IMR-90 (cell line): ENCODE measurements at regions not wholly inside any gene's neighbourhood (a gene's known extent, or its start where the extent isn't known, plus 50 kb on each side); places are given as distances from the start of the nearest gene placed in this dataset.

Experiments used
- ATAC-seq: fragments of 200-7000 bp; cut with Tn5 transposase; 2 replicates; pipeline ENCODE4 v1.9.1; 2020; ENCODE audit warnings: low read depth, mild to moderate bottlenecking, moderate library complexity
- BruUV-seq: library from RNA; stranded (reverse); fragments of 400-500 nt; replicated peaks from 2 replicates; lab custom pipeline; 2021; lab: Mats Ljungman, UMichigan
- CTCF ChIA-PET: fragments of 300-600 bp; formaldehyde crosslinking; extraction: SDS; loops from one replicate; lab custom pipeline; 2021; ENCODE audit warnings: antibody characterized with exemption; lab: Yijun Ruan, JAX
- POLR2A ChIA-PET: fragments of 300-600 bp; sonication (Branson Sonifier 250); formaldehyde crosslinking; loops from one replicate; lab custom pipeline; 2022; ENCODE audit warnings: antibody characterized with exemption; ENCODE audit not compliant: unreplicated experiment; lab: Charles Lee
- DNase-seq: peaks from one replicate; pipeline ENCODE4 v3.0.0; 2013
- H2AFZ ChIP-seq: replicated peaks from 2 replicates; pipeline ENCODE3; 2013; ENCODE audit warnings: low read length, mild to moderate bottlenecking; ENCODE audit not compliant: poor library complexity
- H2AK5ac ChIP-seq: 2 replicates; pipeline ENCODE4 v1.6.1; 2013; ENCODE audit warnings: low read depth, low read length, inconsistent platforms
- H2AK9ac ChIP-seq: replicated peaks from 2 replicates; pipeline ENCODE3; 2013; ENCODE audit warnings: mild to moderate bottlenecking, low read depth, low read length, moderate library complexity; ENCODE audit not compliant: poor library complexity
- H2BK120ac ChIP-seq: 2 replicates; pipeline ENCODE4 v1.6.1; 2013; ENCODE audit warnings: low read depth, low read length, inconsistent platforms
- H2BK15ac ChIP-seq: 3 replicates; pipeline ENCODE4 v1.6.1; 2013; ENCODE audit warnings: low read depth, low read length, inconsistent platforms
- H2BK20ac ChIP-seq: 2 replicates; pipeline ENCODE4 v1.6.1; 2013; ENCODE audit warnings: low read depth, mild to moderate bottlenecking, inconsistent platforms, low read length, moderate library complexity
- H2BK5ac ChIP-seq: 2 replicates; pipeline ENCODE4 v1.6.1; 2013; ENCODE audit warnings: mild to moderate bottlenecking, low read depth, low read length, inconsistent platforms; ENCODE audit not compliant: poor library complexity, severe bottlenecking
- H3K14ac ChIP-seq: replicated peaks from 2 replicates; pipeline ENCODE4 v1.6.1; 2013; ENCODE audit warnings: low read depth, low read length, inconsistent platforms
- H3K18ac ChIP-seq: 2 replicates; pipeline ENCODE4 v1.6.1; 2013; ENCODE audit warnings: low read depth, low read length, control low read depth
- H3K23ac ChIP-seq: 2 replicates; pipeline ENCODE4 v1.6.1; 2013; ENCODE audit warnings: low read depth, low read length, inconsistent platforms
- H3K27ac ChIP-seq: 2 replicates; pipeline ENCODE4 v1.5.1; 2013; ENCODE audit warnings: mild to moderate bottlenecking, control low read depth, low read length; ENCODE audit not compliant: insufficient read depth
- H3K27me3 ChIP-seq: 2 replicates; pipeline ENCODE4 v1.6.1; 2013; ENCODE audit warnings: low read length; ENCODE audit not compliant: control insufficient read depth, insufficient read depth
- H3K36me3 ChIP-seq: 2 replicates; pipeline ENCODE4 v1.6.1; 2013; ENCODE audit warnings: low read length, mixed read lengths; ENCODE audit not compliant: control insufficient read depth, insufficient read depth
- H3K4ac ChIP-seq: 2 replicates; pipeline ENCODE4 v1.6.1; 2013; ENCODE audit warnings: low read depth, low read length, inconsistent platforms
- H3K4me1 ChIP-seq: 2 replicates; pipeline ENCODE4 v1.6.1; 2013; ENCODE audit warnings: low read length, mixed read lengths; ENCODE audit not compliant: control insufficient read depth, insufficient read depth
- H3K4me2 ChIP-seq: 2 replicates; pipeline ENCODE4 v1.6.1; 2013; ENCODE audit warnings: low read depth, mild to moderate bottlenecking, control low read depth, low read length, moderate library complexity
- H3K4me3 ChIP-seq: 2 replicates; pipeline ENCODE4 v1.5.1; 2013; ENCODE audit warnings: low read depth, mild to moderate bottlenecking, control low read depth, low read length, moderate library complexity; ENCODE audit not compliant: insufficient read depth
- H3K56ac ChIP-seq: 2 replicates; pipeline ENCODE4 v1.6.1; 2013; ENCODE audit warnings: low read length, inconsistent platforms; ENCODE audit not compliant: insufficient read depth; ENCODE audit errors: extremely low read depth
- H3K79me1 ChIP-seq, 2 experiments: 2 replicates each; pipeline ENCODE4 v1.6.1; 2013; ENCODE audit warnings: low read length in 2 of 2, inconsistent platforms in 1 of 2, low read depth in 1 of 2
- H3K9ac ChIP-seq: 2 replicates; pipeline ENCODE4 v1.6.1; 2013; ENCODE audit warnings: low read depth, low read length, control low read depth
- H3K9me1 ChIP-seq: 2 replicates; pipeline ENCODE4 v1.6.1; 2013; ENCODE audit warnings: low read length, inconsistent platforms; ENCODE audit not compliant: insufficient read depth
- H3K9me3 ChIP-seq: 2 replicates; pipeline ENCODE4 v1.6.1; 2013; ENCODE audit warnings: low read length; ENCODE audit not compliant: control insufficient read depth, insufficient read depth
- H4K20me1 ChIP-seq: 2 replicates; pipeline ENCODE4 v1.6.1; 2013; ENCODE audit warnings: low read length, inconsistent platforms; ENCODE audit not compliant: insufficient read depth
- H4K5ac ChIP-seq: 2 replicates; pipeline ENCODE4 v1.6.1; 2013; ENCODE audit warnings: mild to moderate bottlenecking, low read depth, low read length, control low read depth
- H4K8ac ChIP-seq, 2 experiments: 2 replicates each; pipeline ENCODE4 v1.6.1; 2013; ENCODE audit warnings: low read depth in 2 of 2, low read length in 2 of 2, control low read depth in 1 of 2, inconsistent platforms in 1 of 2
- H4K91ac ChIP-seq: 2 replicates; pipeline ENCODE4 v1.6.1; 2013; ENCODE audit warnings: low read depth, low read length, inconsistent platforms; ENCODE audit not compliant: insufficient read depth
- BHLHE40 ChIP-seq: fragments of 150-350 bp; IDR thresholded peaks from 2 replicates; pipeline ENCODE4 v1.6.1; 2016; ENCODE audit warnings: mild to moderate bottlenecking, low read depth, low read length
- CEBPB ChIP-seq: IDR thresholded peaks from 2 replicates; pipeline ENCODE4 v1.6.1; 2012; ENCODE audit warnings: low read depth, low read length, improper control_type of control experiment
- CHD1 ChIP-seq: IDR thresholded peaks from 2 replicates; pipeline ENCODE4 v1.6.1; 2012; ENCODE audit warnings: low read depth, low read length, improper control_type of control experiment
- CTCF ChIP-seq: conservative IDR thresholded peaks from 2 replicates; pipeline ENCODE4 v1.5.1; 2012; ENCODE audit warnings: mild to moderate bottlenecking, low read depth, low read length, improper control_type of control experiment
- ELK1 ChIP-seq: fragments of 150-350 bp; IDR thresholded peaks from 2 replicates; pipeline ENCODE4 v1.6.1; 2016; ENCODE audit warnings: low read depth, mild to moderate bottlenecking, low read length, moderate library complexity, borderline replicate concordance
- FOS ChIP-seq: fragments of 150-350 bp; IDR thresholded peaks from 2 replicates; pipeline ENCODE4 v1.6.1; 2016; ENCODE audit warnings: low read depth, low read length
- MAFK ChIP-seq: IDR thresholded peaks from 2 replicates; pipeline ENCODE4 v1.6.1; 2012; ENCODE audit warnings: low read depth, low read length, improper control_type of control experiment
- MAZ ChIP-seq: IDR thresholded peaks from 2 replicates; pipeline ENCODE4 v1.6.1; 2012; ENCODE audit warnings: low read depth, mild to moderate bottlenecking, low read length, improper control_type of control experiment, moderate library complexity, borderline replicate concordance
- MXI1 ChIP-seq: IDR thresholded peaks from 2 replicates; pipeline ENCODE4 v1.6.1; 2012; ENCODE audit warnings: low read depth, mild to moderate bottlenecking, low read length, moderate library complexity, borderline replicate concordance
- NFE2L2 ChIP-seq: fragments of 150-350 bp; IDR thresholded peaks from 2 replicates; pipeline ENCODE4 v1.6.1; 2016; ENCODE audit warnings: low read depth, mild to moderate bottlenecking, low read length
- POLR2A ChIP-seq: IDR thresholded peaks from 2 replicates; pipeline ENCODE4 v1.6.1; 2012; ENCODE audit warnings: mild to moderate bottlenecking, low read depth, low read length
- RAD21 ChIP-seq: IDR thresholded peaks from 2 replicates; pipeline ENCODE4 v1.6.1; 2012; ENCODE audit warnings: low read length, improper control_type of control experiment
- RCOR1 ChIP-seq: IDR thresholded peaks from 2 replicates; pipeline ENCODE4 v1.6.1; 2012; ENCODE audit warnings: mild to moderate bottlenecking, low read length, improper control_type of control experiment; ENCODE audit not compliant: insufficient replicate concordance
- RFX5 ChIP-seq: IDR thresholded peaks from 2 replicates; pipeline ENCODE4 v1.8.0; 2012; ENCODE audit warnings: low read depth, mild to moderate bottlenecking, low read length, moderate library complexity
- SMC3 ChIP-seq: fragments of 150-350 bp; IDR thresholded peaks from 2 replicates; pipeline ENCODE4 v1.6.1; 2016; ENCODE audit warnings: low read depth, mild to moderate bottlenecking, antibody characterized with exemption, low read length, moderate library complexity
- USF2 ChIP-seq: fragments of 150-350 bp; IDR thresholded peaks from 2 replicates; pipeline ENCODE4 v1.6.1; 2017; ENCODE audit warnings: mild to moderate bottlenecking, antibody characterized with exemption, low read length, low read depth
- WGBS, 2 experiments: methylation state at CpG; one replicate each; pipeline versions ENCODE4 v1.1.5 to v1.1.7; 2013; ENCODE audit warnings: missing lambda C conversion rate in 2 of 2; ENCODE audit not compliant: insufficient read length in 1 of 2; ENCODE audit errors: extremely low coverage in 2 of 2; 5-methylcytosine and 5-hydroxymethylcytosine counted together
- dilution Hi-C: fragments of 300-500 bp; cut with HindIII; formaldehyde crosslinking; loops from one replicate; pipeline ENCODE4 v1.14.3; 2018; ENCODE audit warnings: low sequenced_read_pairs; ENCODE audit not compliant: unreplicated experiment
- in situ Hi-C: fragments of 300-500 bp; cut with MboI; formaldehyde crosslinking; loops from 3 replicates; pipeline ENCODE4 v1.14.3; 2019; ENCODE audit warnings: low sequenced_read_pairs, inconsistent platforms, mixed read lengths
- intact Hi-C: fragments of 100-400 bp; cut with micrococcal nuclease; formaldehyde crosslinking; loops from 2 replicates; pipeline ENCODE4 v1.10.0; 2022

GRCh38 chr3:178445139-178445538 lies 91.1 kb upstream of the KCNMB2 start:
- Histone ChIP-seq H2BK15ac (no peak overlapping the region), H2AK5ac (no peak overlapping the region), H3K14ac (no peak overlapping the region), H4K8ac (no peak overlapping the region), H3K4me2 (no peak overlapping the region), H3K4ac (no peak overlapping the region), H3K9ac (no peak overlapping the region), H2BK5ac (no peak overlapping the region), H2BK120ac (no peak overlapping the region), H2AFZ (no peak overlapping the region), H3K56ac (no peak overlapping the region), H3K9me3 (no peaks in the 10 kb centered on the region), H4K20me1 (no peaks in the 10 kb centered on the region), H3K27ac (no peak overlapping the region), H3K23ac (no peak overlapping the region), H3K4me1 (no peaks in the 10 kb centered on the region), H3K4me3 (no peak overlapping the region), H4K5ac (no peak overlapping the region), H2AK9ac (no peak overlapping the region), H3K79me1 (no peaks in the 10 kb centered on the region), H3K27me3 (peaks cover 2% of the 10 kb centered on the region; the same call in 1 of the 2 replicates), H3K9me1 (no peaks in the 10 kb centered on the region), H3K36me3 (no peaks in the 10 kb centered on the region), H4K91ac (no peak overlapping the region), H3K18ac (no peak overlapping the region), H2BK20ac (no peak overlapping the region)
- dilution Hi-C loops, result no loop called here
- DNase-seq, result no peak
- no peak for TF ChIP-seq RCOR1
- TF ChIP-seq RAD21, result no peak
- no peak for TF ChIP-seq NFE2L2
- no peak for TF ChIP-seq USF2
- no peak for TF ChIP-seq POLR2A
- no peak for TF ChIP-seq MAFK
- no peak for TF ChIP-seq ELK1
- TF ChIP-seq RFX5, result no peak
- TF ChIP-seq CTCF, result no peak
- TF ChIP-seq MXI1, result no peak
- no peak for TF ChIP-seq BHLHE40
- TF ChIP-seq MAZ, result no peak
- TF ChIP-seq FOS, result no peak
- TF ChIP-seq CEBPB, result no peak
- TF ChIP-seq SMC3, result no peak
- TF ChIP-seq CHD1, result no peak
- BruUV-seq, result no TSS peak
- ATAC-seq, result no peak
- ChIA-PET POLR2A (no interaction called here), CTCF (no interaction called here)
- intact Hi-C loops, result no loop called here
- WGBS, 2 experiments, result no CpG with 5 or more reads among the region's 4 CpGs
- in situ Hi-C loops, result loop anchor here (10.0 kb wide), 2 partner anchors 510 to 870 kb away; no protein-coding TSS in a partner anchor
